A549 (cell line): ENCODE measurements at regions not wholly inside any gene's neighbourhood (a gene's known extent, or its start where the extent isn't known, plus 50 kb on each side); places are given as distances from the start of the nearest gene placed in this dataset.

ENCODE experiments used
- CTCF ChIP-seq: fragments of >200 bp; sonication (Bioruptor Twin); formaldehyde crosslinking; IDR thresholded peaks from 3 replicates; pipeline ENCODE4 v1.5.1; 2016
- EHMT2 ChIP-seq: fragments of 200-600 bp; sonication (generic); IDR thresholded peaks from 2 replicates; pipeline ENCODE4 v1.6.1; 2016; ENCODE audit warnings: antibody characterized with exemption, low read depth, mild to moderate bottlenecking, moderate library complexity
- MAFK ChIP-seq: fragments of 450-650 bp; IDR thresholded peaks from 2 replicates; pipeline ENCODE4 v1.6.1; 2014; ENCODE audit not compliant: partially characterized antibody
- POLR2A ChIP-seq: IDR thresholded peaks from 2 replicates; pipeline ENCODE4 v1.6.1; 2012; ENCODE audit warnings: mild to moderate bottlenecking, low read length

- TF ChIP-seq CTCF (no peak), MAFK (peak; percentile 1), EHMT2 (no peak), POLR2A (no peak)
Observed at GRCh38 chr9:81191222-81191621, 498.1 kb downstream of the TLE1 start.
